Testis (tissue), 2 donors: ENCODE measurements at regions not wholly inside any gene's neighbourhood (a gene's known extent, or its start where the extent isn't known, plus 50 kb on each side); places are given as distances from the start of the nearest gene placed in this dataset.

Experiments
- CTCF ChIP-seq, 3 experiments: fragments of 450-650 bp in 2 of 3; fragments of 200-600 bp in 1 of 3; sonication (generic) in 1 of 3; IDR thresholded peaks; one replicate each; pipeline ENCODE4 v1.5.1; 2016 to 2019; ENCODE audit warnings: antibody characterized with exemption in 3 of 3, mild to moderate bottlenecking in 2 of 3, moderate library complexity in 1 of 3
- POLR2A ChIP-seq: fragments of 450-650 bp; IDR thresholded peaks from one replicate; pipeline ENCODE4 v1.6.1; 2017; ENCODE audit warnings: antibody characterized with exemption, mild to moderate bottlenecking, moderate library complexity

- TF ChIP-seq CTCF (IDR thresholded peaks at IDR 0.05) (no peak), POLR2A (no peak)
Measured at GRCh38 chr12:60421741-60422140, 825.9 kb downstream of the SLC16A7 start.
